ENCODE measurements at regions not wholly inside any gene's neighbourhood (a gene's known extent, or its start where the extent isn't known, plus 50 kb on each side); places are given as distances from the start of the nearest gene placed in this dataset.

- TF ChIP-seq, protein P1, sequence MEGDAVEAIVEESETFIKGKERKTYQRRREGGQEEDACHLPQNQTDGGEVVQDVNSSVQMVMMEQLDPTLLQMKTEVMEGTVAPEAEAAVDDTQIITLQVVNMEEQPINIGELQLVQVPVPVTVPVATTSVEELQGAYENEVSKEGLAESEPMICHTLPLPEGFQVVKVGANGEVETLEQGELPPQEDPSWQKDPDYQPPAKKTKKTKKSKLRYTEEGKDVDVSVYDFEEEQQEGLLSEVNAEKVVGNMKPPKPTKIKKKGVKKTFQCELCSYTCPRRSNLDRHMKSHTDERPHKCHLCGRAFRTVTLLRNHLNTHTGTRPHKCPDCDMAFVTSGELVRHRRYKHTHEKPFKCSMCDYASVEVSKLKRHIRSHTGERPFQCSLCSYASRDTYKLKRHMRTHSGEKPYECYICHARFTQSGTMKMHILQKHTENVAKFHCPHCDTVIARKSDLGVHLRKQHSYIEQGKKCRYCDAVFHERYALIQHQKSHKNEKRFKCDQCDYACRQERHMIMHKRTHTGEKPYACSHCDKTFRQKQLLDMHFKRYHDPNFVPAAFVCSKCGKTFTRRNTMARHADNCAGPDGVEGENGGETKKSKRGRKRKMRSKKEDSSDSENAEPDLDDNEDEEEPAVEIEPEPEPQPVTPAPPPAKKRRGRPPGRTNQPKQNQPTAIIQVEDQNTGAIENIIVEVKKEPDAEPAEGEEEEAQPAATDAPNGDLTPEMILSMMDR (IDR thresholded peaks at IDR 0.05; ENCODE audit: insufficient read depth, low read length), result no peak
- TF ChIP-seq POLR2AphosphoS5 (IDR thresholded peaks at IDR 0.05; ENCODE audit: low read depth), result no peak
These were observed 90.1 kb upstream of the CELF2 start for GRCh38 chr10:10927608-10928007.

Measured in HL-60 (cell line).